ENCODE measurements at regions not wholly inside any gene's neighbourhood (a gene's known extent, or its start where the extent isn't known, plus 50 kb on each side); places are given as distances from the start of the nearest gene placed in this dataset.
A peak's percentile ranks its signal among the peaks of the same experiment; 100 is the strongest.
"Not testable (repeated sequence)": the region's sequence is repeated elsewhere in the genome, so short reads cannot be mapped to it uniquely, and the experiment has no call there.

- no peak for DNase-seq
- in situ Hi-C loops (cut with MboI; ENCODE audit: low pct_unique_long_range_greater_than_20kb, low sequenced_read_pairs): loop anchor here (25.0 kb wide), 1 partner anchor 455 kb away; no protein-coding TSS in a partner anchor
Observed at GRCh38 chr11:13782390-13783075, 114.1 kb downstream of the FAR1 start.

DNA sequence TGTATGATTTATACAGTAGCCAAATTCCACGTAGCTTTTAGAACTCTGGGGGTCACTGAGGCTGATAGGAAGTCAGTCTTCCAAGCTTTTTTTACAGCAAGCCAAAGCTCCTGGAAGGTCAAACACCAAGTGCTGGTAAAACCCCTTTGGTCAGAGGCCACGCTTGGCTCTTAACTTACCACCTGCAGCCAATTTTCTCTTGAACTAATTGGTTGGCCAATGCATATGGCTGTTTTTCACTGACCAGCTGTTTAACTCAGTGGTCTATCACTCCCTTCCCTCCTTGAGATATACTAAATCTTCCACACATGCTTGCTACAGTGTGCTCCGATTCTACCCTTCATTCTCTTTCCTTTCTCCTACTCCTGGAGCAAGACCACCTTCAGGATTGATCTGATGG is 116.0 kb downstream of the FAR1 start:
- in situ Hi-C loops (cut with MboI; ENCODE audit: low pct_unique_long_range_greater_than_20kb, low sequenced_read_pairs): loop anchor here (25.0 kb wide), 1 partner anchor 453 kb away; no protein-coding TSS in a partner anchor
- DNase-seq: no peak

GRCh38 chr11:13784855-13785254 is 116.4 kb downstream of the FAR1 start:
- in situ Hi-C loops (cut with MboI; ENCODE audit: low pct_unique_long_range_greater_than_20kb, low sequenced_read_pairs): loop anchor here (25.0 kb wide), 1 partner anchor 452 kb away; no protein-coding TSS in a partner anchor
- no peak for DNase-seq

DNA sequence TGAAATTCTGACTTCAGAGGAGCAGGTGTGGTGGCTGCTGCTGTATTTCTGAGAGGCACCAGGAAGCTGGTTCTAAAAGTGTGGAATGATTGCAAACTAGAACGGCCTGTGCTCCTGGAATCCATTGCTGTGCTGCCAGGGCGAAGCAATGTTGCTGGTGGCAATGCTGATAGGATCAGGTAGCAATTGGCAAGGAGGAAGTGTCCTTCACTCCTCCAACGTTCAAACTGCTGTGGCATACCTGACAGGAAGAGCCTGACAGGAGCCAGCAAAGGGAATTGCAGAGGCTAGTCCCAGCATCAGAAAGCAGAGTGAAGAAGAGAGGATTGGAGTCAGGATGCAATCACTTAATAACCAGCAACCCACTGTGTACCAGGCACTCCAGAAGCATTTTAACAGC is 118.2 kb downstream of the FAR1 start:
- DNase-seq: no peak
- in situ Hi-C loops (cut with MboI; ENCODE audit: low pct_unique_long_range_greater_than_20kb, low sequenced_read_pairs): loop anchor here (25.0 kb wide), 1 partner anchor 451 kb away; no protein-coding TSS in a partner anchor

DNA sequence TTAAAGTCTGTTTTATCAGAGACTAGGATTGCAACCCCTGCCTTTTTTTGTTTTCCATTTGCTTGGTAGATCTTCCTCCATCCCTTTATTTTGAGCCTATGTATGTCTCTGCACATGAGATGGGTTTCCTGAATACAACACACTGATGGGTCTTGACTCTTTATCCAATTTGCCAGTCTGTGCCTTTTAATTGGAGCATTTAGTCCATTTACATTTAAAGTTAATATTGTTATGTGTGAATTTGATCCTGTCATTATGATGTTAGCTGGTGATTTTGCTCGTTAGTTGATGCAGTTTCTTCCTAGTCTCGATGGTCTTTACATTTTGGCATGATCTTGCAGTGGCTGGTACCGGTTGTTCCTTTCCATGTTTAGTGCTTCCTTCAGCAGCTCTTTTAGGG is 129.1 kb downstream of the FAR1 start:
- not testable (repeated sequence) for DNase-seq
- in situ Hi-C loops (cut with MboI; ENCODE audit: low pct_unique_long_range_greater_than_20kb, low sequenced_read_pairs): loop anchor here (25.0 kb wide), 1 partner anchor 440 kb away; no protein-coding TSS in a partner anchor

DNA sequence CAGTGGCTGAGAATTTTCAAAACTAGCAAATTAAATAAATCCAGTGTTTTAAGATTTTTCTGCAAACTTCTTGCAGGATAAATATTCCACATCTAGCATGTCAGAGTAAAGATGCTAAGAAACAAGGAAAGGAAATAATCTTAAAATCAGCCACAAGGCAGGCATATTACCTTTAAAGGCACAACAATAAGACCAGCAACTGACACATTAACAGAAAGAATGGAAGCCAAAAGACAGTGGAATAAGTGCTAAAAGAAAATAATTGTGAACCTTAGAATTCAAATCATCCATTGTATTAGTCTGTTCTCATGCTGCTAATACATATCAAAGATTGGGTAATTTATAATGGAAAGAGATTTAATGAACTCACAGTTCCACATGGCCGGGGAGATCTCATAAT is 132.4 kb downstream of the FAR1 start:
- DNase-seq: no peak
- in situ Hi-C loops (cut with MboI; ENCODE audit: low pct_unique_long_range_greater_than_20kb, low sequenced_read_pairs): no loop called here

- DNase-seq: no peak
- in situ Hi-C loops (cut with MboI; ENCODE audit: low pct_unique_long_range_greater_than_20kb, low sequenced_read_pairs): no loop called here
Observed at GRCh38 chr11:13818325-13818724, 144.2 kb upstream of the SPON1 start.

DNA sequence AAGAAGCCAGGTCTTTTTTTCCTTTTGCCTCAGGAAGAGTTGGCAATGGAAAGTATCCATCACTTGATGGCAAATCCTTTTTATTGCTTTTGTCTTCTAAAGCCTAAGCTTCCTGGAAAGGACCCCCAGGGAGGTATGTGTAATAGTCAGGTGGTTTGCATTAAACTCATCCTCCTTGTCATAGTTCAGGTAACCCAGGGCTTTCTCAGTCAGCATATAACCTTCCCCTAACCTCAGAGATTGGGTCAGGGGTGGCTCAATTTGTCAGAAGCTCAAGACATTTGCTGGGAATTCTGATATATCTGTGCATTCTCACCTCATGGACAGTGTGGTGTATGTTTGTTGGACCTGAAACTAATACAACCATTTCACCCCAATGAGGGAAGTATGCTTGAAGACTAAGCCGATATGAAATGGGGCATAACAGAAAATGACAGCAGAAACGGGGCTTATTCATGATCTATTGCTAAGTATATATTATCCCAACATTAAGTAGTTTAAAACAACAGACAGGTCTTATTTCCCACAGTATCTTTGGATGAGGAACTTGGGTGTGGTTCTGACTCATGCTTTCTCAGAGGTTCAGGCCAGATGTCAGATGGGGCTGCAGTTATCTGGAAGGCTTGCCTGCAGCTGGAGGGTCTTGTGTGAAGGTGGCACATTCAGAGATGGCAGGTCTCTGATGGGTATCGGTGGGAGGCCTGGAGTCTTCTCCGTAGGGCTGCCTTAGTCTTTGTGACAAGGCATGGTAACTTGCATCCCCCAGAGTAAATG is 135.8 kb upstream of the SPON1 start:
- no peak for DNase-seq
- in situ Hi-C loops (cut with MboI; ENCODE audit: low pct_unique_long_range_greater_than_20kb, low sequenced_read_pairs): no loop called here

GRCh38 chr11:13831696-13832095 is 130.8 kb upstream of the SPON1 start:
- no peak for DNase-seq
- in situ Hi-C loops (cut with MboI; ENCODE audit: low pct_unique_long_range_greater_than_20kb, low sequenced_read_pairs): no loop called here

DNA sequence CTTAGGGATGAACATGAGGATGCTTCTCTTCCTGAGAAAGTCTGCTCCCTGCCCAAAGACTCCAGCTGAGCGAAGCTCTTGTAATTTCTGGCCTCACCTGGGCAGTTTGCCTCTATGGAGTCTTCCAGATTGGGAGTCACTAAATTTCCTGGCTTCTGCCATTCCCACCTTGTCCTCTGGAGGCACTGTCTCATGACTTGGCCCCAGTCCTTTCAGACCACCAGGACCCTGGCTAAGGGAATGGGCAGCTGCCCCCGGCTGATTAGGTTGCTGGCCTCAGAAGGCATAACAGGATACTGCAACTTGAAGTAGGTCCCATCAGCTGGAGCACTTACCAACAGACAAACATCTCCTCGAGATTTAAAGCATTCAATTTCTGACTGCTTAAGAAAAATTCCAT is 128.1 kb upstream of the SPON1 start:
- peak; percentile 9 for DNase-seq
- in situ Hi-C loops (cut with MboI; ENCODE audit: low pct_unique_long_range_greater_than_20kb, low sequenced_read_pairs): no loop called here

DNA sequence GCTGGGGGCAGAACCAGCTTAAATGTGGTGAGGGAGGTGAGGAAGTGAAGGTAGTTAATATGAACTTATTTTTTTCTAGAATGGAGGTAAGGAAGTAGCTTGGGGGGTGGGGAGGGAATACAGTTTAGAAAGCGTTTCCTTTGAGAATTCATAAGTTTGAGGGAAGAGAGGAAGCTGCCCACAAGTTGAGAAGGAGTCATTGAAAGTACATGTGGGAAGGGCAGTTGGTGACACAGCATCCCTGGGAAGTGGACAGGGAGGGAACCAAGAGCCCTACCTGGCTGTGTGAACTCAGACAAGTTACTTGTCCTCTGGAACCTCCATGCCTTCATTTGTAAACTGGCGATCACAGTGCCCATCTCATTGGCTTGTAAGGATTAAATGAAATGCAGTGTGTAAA is 125.9 kb upstream of the SPON1 start:
- no peak for DNase-seq
- in situ Hi-C loops (cut with MboI; ENCODE audit: low pct_unique_long_range_greater_than_20kb, low sequenced_read_pairs): no loop called here

DNA sequence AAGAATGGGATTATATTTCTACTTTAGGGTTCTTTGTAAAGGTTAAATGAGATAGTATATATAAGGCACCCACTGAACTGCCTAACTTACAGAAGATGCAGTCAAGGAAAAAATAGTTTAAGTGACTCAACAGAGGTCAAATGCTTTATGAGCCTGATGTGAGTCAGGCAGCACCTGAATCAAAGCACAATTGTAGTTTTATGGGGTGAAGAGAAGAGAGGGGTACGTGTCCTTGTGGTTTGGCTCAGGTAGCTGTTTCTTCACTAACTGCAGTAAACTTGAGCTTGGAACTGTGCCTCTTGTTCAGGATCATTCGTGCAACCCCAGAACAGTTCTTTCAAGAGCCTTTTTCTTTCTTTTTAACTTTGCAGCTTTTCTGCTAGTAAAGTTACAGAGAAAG is 125.2 kb upstream of the SPON1 start:
- DNase-seq: no peak
- in situ Hi-C loops (cut with MboI; ENCODE audit: low pct_unique_long_range_greater_than_20kb, low sequenced_read_pairs): no loop called here

- in situ Hi-C loops (cut with MboI; ENCODE audit: low pct_unique_long_range_greater_than_20kb, low sequenced_read_pairs): no loop called here
- DNase-seq: no peak
Observed at GRCh38 chr11:13841393-13841792, 121.1 kb upstream of the SPON1 start.

DNA sequence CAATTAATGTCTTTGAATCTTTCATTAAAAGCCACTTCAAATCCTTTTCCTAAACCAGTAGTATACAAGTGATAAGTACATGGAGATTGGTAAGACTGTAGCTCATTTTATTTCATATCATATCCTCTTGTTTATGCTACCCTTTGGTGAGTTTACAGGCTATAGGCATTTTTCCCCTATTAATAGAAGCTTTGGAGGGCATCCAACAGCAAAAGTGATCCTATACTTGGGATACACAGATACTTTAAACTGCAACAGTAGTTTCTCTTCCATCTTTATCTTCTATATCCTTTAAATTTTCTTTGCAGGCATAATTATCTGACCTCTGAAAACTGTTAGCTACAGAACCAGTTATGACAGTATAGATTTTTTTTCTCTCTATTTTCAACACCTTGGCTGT is 114.5 kb upstream of the SPON1 start:
- in situ Hi-C loops (cut with MboI; ENCODE audit: low pct_unique_long_range_greater_than_20kb, low sequenced_read_pairs): no loop called here
- DNase-seq: no peak

GRCh38 chr11:13850231-13851005 is 112.1 kb upstream of the SPON1 start:
- DNase-seq: no peak
- in situ Hi-C loops (cut with MboI; ENCODE audit: low pct_unique_long_range_greater_than_20kb, low sequenced_read_pairs): no loop called here

GRCh38 chr11:13851691-13852090 is 110.8 kb upstream of the SPON1 start:
- in situ Hi-C loops (cut with MboI; ENCODE audit: low pct_unique_long_range_greater_than_20kb, low sequenced_read_pairs): no loop called here
- DNase-seq: no peak

- in situ Hi-C loops (cut with MboI; ENCODE audit: low pct_unique_long_range_greater_than_20kb, low sequenced_read_pairs): no loop called here
- peak; percentile 14 for DNase-seq
Observed at GRCh38 chr11:13852481-13852880, 110.0 kb upstream of the SPON1 start.

- in situ Hi-C loops (cut with MboI; ENCODE audit: low pct_unique_long_range_greater_than_20kb, low sequenced_read_pairs): no loop called here
- no peak for DNase-seq
Observed at GRCh38 chr11:13857828-13858227, 104.7 kb upstream of the SPON1 start.

GRCh38 chr11:13859892-13860291 is 102.6 kb upstream of the SPON1 start:
- DNase-seq: no peak
- in situ Hi-C loops (cut with MboI; ENCODE audit: low pct_unique_long_range_greater_than_20kb, low sequenced_read_pairs): no loop called here

GRCh38 chr11:13861411-13861810 is 101.1 kb upstream of the SPON1 start:
- in situ Hi-C loops (cut with MboI; ENCODE audit: low pct_unique_long_range_greater_than_20kb, low sequenced_read_pairs): no loop called here

More at GRCh38 chr11:13861411-13861810, 101.1 kb upstream of the SPON1 start:
- no peak for DNase-seq

All from KBM-7 (cell line).